LNCaP clone FGC (cell line): ENCODE measurements at regions not wholly inside any gene's neighbourhood (a gene's known extent, or its start where the extent isn't known, plus 50 kb on each side); places are given as distances from the start of the nearest gene placed in this dataset.

Experiments used
- DNase-seq: peaks from one replicate; pipeline ENCODE4 v3.0.0-alpha.2; 2011; ENCODE audit warnings: low read depth
- H3K4me3 ChIP-seq: 2 replicates; pipeline ENCODE4 v1.5.1; 2011; ENCODE audit warnings: mild to moderate bottlenecking, low read depth, low read length, control low read depth
- TF ChIP-seq, protein P1 (sequence below): IDR thresholded peaks from 2 replicates; pipeline ENCODE4 v1.5.1; 2012; ENCODE audit warnings: mild to moderate bottlenecking; ENCODE audit not compliant: control insufficient read depth, insufficient read depth; ENCODE audit errors: extremely low read depth

DNA sequence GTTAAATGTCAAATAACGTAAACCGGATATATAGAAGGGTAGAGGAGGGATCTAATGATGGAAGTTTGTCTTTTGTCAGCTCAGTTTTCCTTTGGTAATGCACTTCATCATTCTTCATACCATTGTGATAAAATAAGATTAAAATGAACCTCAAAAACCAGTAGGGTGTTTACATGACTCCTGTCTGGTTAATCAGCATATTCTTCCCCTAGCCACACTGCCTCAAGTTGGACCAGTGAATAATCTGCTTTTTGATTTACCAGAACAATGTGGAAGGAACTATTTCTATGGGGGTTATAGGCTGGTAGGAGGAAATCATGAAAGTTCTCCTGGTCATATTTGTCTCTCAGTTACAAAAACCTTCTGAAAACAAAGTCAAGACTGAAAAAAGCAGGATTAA, 634.7 kb downstream of the NCAM2 start:
- no peak for DNase-seq
- TF ChIP-seq, protein P1, sequence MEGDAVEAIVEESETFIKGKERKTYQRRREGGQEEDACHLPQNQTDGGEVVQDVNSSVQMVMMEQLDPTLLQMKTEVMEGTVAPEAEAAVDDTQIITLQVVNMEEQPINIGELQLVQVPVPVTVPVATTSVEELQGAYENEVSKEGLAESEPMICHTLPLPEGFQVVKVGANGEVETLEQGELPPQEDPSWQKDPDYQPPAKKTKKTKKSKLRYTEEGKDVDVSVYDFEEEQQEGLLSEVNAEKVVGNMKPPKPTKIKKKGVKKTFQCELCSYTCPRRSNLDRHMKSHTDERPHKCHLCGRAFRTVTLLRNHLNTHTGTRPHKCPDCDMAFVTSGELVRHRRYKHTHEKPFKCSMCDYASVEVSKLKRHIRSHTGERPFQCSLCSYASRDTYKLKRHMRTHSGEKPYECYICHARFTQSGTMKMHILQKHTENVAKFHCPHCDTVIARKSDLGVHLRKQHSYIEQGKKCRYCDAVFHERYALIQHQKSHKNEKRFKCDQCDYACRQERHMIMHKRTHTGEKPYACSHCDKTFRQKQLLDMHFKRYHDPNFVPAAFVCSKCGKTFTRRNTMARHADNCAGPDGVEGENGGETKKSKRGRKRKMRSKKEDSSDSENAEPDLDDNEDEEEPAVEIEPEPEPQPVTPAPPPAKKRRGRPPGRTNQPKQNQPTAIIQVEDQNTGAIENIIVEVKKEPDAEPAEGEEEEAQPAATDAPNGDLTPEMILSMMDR: no peak
- no peak overlapping the region for H3K4me3 ChIP-seq

DNA sequence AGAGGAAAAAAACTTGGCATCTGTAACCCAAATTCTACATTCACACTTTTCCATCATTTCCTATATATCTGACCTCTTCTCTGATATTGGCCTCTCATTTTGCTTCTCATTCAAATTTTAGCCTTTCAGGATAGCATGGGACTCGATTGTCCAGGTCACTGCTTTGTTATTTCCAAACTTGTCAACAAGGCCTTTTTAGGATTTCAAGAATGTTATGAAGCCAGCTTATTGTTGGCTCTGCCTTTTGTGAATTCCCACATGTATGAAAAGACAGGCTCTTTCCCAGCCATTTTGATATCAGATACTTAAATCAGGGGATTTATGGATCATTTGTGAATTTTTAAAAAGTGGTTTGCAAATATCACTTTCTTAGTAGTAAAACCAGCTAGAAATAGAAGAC, 663.5 kb downstream of the NCAM2 start:
- no peak overlapping the region for H3K4me3 ChIP-seq
- TF ChIP-seq, protein P1: no peak
- DNase-seq: no peak

DNA sequence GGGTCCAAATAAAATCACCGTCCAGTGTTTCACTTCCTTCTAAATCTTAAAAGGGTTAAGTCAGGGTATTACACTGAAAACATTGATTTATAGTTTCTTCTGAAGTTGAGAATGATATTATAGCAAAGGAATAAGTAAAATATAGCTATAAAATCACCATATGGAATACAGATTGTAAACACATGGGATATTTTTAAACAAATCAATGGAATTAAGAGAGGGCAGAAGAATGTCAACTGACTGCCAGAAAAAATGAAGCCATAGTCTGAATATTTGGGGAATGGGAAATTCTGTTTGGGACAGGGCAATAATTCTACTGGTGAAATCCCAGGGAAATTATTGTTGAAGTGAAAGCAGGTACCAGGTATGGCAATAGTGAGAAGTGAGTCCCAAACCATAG, 664.6 kb downstream of the NCAM2 start:
- TF ChIP-seq, protein P1: no peak
- no peak for DNase-seq
- H3K4me3 ChIP-seq: no peak overlapping the region

DNA sequence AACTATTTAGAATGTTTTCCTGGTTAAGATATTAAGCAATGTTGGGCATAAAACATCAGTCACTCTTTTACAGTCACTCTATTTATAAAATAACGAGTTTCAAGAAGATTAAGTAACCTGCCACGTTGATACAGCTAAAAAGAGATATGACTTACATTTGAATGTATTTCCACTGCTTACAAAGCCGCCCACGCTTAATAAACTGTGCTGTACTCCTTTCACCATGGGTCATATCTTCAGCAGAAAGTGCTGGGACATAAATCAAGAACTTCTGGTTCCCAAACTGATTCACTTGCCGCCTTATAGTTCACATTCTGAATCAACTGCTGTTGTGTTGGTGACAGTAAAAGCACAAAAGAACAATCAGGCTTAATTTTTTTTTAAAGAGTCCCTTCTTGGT, 666.7 kb downstream of the NCAM2 start:
- no peak overlapping the region for H3K4me3 ChIP-seq
- DNase-seq: no peak
- TF ChIP-seq, protein P1: no peak

DNA sequence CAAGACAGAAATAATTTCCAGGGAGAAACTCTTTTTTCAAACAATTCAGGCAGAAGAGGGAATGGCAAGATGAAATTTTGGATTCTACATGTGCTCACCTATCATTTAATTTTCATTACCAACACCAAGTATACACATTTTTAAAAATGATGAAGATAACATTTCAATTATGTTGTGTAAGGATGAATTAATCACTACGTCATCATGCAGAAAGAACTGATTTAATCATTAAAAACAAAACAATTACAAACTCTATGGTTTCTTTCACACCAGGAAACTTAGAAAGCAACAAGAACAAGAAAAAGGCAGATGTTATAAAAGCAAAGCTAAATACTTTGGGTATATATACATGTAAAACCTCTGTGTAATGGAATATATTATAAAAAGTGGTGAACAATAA, 668.5 kb downstream of the NCAM2 start:
- TF ChIP-seq, protein P1: no peak
- no peak overlapping the region for H3K4me3 ChIP-seq
- no peak for DNase-seq

DNA sequence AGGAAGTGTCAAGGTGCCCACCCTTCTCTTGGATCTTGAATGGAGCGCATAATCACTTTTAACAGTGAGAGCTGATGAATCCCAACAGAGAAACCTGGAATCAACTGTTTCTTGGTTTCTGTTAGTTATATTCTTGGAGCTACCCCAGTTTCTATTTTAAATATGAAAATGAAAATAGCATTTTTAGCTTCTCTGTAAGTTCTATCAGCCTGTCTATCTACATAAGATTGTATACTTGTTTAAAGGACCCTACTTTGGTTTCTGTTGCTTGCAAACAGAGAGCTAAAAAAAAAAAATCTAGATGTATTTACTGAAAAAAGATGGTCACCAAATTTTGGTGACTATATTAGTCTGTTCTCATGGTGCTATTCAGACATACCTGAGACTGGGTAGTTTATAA, 670.0 kb downstream of the NCAM2 start:
- H3K4me3 ChIP-seq: no peak overlapping the region
- DNase-seq: no peak
- TF ChIP-seq, protein P1: no peak

DNA sequence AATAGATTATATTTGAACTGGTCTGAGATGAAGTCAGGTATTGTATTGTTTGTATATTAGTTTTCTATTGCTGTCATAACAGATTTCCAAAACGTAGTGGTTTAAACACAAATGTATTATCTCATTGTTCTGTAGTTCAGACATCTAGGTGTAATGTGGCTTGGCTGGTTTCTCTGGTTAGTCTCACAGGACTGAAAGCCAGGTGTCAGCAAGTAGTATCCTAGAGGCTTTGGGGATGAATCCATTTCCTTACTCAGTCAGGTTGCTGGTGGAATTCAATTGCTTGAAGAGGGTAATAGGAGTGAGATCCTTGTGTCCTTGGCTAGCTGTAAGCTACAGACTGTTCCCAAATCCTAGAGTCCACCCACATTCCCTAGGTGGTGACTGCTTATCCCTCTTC, 675.8 kb downstream of the NCAM2 start:
- no peak overlapping the region for H3K4me3 ChIP-seq
- DNase-seq: no peak
- TF ChIP-seq, protein P1: no peak
